ENCODE measurements at regions not wholly inside any gene's neighbourhood (a gene's known extent, or its start where the extent isn't known, plus 50 kb on each side); places are given as distances from the start of the nearest gene placed in this dataset.

DNA sequence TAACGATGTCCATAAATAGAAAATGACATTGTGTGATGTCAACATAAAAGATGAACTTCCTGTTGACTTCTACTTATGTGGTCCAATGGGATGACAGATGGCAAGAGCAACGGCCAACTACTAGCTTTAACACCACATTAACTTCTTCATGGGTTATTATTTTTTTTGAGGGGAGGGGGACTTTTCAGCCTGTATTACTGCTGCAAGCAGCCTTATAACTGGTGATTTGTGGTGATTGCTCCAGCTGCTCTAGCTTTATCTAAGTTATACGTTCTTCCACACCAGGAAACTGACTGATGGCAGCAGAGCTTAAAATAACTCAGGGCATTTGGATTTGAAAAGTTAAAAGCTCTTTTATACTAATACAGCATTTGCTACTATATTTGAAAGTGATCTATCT, 228.8 kb upstream of the B3GALT2 start:
- TF ChIP-seq POLR2AphosphoS5 (IDR thresholded peaks at IDR 0.05; ENCODE audit: low read depth, low read length), result no peak
- no peak for TF ChIP-seq POLR2A (IDR thresholded peaks at IDR 0.05; ENCODE audit: low read depth, low read length)
- TF ChIP-seq SPI1 (IDR thresholded peaks at IDR 0.05; ENCODE audit: low read depth, low read length), result no peak
